LoVo (cell line): ENCODE measurements at regions not wholly inside any gene's neighbourhood (a gene's known extent, or its start where the extent isn't known, plus 50 kb on each side); places are given as distances from the start of the nearest gene placed in this dataset.

Experiments
- DNase-seq: peaks from one replicate; pipeline ENCODE4 v3.0.0-alpha.2; 2016; ENCODE audit warnings: low spot score

GRCh38 chr3:159818399-159818798, 170.2 kb upstream of the IL12A start:
- DNase-seq = no peak

DNA sequence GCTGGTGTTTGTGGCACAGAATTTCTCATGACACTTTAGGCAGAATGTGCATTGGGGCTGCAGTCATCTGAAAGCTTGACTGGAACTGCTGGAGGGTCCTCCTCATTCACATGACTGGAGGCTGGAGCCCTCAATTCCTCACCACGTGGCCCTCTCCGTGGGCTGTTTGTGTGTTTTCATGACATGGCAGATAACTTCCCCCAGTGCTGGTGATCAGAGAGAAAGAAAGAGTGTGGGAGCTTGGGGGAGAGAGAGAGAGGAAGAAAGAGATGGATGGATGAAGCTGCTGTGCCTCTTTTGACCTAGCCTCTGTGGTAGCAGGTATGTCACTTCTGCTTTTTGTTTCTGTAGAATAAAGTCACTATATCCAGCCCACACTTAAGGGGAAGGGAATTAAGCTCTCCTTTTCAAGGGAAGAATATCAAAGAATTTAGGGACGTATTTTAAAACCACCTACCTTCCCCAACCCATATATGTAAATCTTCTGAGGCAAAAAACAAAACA, 169.6 kb upstream of the IL12A start:
- no peak for DNase-seq

DNA sequence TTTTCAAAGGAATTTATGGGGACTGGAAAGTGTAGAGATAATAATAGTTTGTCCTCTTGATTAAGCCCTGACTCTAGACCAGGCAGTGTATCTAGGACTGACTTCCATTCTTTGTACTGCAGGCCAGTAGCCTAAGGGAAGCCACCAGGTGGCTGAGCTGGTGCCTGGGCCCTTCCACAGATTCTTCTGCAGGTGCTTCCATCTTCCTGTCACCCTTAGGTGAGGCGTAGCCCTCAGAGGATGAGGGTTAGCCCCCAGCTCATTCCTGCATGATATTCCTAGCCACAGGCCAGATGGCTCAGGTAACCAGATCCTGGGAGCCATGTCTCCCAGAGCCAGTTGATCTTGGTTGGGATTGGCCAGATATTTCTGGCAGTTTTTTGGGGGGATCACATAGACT, 169.0 kb upstream of the IL12A start:
- no peak for DNase-seq

GRCh38 chr3:159821110-159821509, 167.5 kb upstream of the IL12A start:
- no peak for DNase-seq

DNA sequence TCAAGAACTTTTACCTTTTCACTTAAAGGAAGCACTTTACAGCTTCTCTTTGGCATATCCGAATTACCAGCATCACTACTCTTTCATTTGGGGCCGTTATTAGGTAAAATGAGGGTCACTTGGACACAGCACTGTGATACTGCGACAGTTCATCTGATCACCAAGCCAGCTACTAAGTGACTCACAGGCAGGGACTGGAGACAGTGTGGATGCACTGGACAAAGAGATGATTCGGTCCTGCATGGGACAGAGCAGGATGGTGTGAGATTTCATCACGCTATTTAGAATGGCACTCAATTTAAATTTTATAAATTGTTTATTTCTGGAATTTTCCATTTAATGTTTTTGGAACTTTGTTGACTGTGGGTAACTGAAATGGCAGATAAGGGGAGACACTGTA, 166.9 kb upstream of the IL12A start:
- no peak for DNase-seq

- DNase-seq = no peak
These were observed 164.9 kb upstream of the IL12A start for GRCh38 chr3:159823780-159824179.

DNA sequence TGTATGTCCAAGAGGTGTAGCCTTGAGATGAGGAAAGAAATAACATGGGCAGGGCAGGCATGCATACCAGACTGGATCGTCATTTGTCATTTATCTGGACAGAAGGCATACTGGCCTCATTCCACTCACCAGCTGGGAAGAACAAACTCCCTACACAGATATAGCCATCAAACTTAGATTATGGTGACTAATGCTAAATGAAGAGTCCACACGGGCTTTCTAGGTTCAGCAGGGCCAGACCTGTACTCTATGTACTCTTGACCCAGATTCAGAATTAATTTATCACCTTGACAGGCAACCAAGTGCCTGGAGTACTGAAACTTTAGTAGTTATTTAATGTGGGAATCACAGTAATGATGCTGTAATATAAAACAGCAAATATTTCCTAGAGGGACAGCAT, 164.3 kb upstream of the IL12A start:
- peak; percentile 92 for DNase-seq

DNA sequence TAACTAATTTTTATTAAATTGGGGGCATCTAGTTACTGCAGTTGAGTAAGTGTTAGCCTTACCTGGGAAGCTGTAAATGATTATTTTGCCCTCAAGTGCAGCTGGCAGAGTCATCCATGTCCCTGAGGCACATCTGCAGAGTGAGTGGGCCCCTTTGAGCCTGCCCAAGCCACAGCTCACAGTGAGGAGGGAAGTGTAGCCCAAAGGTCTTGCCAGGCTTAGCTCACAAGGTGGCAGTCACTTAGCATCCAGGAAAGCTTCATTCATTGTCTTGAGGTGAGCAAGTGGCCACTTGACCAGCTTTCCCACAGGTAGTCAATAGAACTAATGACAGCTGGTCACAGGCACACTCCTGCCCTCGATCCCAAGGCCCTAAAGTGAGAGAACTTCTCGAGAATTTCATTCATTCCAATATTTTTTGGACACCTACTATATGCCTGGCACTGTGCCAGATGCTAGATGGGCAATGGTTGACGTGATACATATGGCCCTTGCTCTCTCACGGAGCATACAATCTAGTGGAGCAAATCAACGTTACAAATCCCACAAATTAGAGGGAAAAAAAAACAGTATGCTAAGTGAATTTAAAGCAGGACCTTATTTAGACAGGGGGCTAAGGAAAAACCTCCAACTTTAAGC, 163.3 kb upstream of the IL12A start:
- no peak for DNase-seq

DNA sequence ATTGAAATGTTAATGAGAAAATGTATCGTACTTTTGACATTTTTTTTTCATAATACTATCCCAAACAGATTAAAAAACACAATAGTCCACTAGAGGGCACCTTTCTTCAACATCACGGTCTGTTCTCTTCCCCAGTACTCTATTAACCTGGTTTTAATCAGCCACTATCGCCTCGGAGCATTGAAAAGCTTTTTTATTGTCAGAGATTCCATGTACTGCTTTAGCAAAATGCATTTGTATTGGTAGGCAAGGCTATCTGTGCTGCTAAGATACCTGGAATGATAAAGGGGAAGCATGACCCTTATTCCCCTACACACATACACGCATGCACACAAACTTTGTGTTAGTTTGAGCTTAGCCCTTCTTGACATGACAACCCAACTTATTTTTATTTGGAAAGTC, 160.1 kb upstream of the IL12A start:
- peak; percentile 82 for DNase-seq

DNA sequence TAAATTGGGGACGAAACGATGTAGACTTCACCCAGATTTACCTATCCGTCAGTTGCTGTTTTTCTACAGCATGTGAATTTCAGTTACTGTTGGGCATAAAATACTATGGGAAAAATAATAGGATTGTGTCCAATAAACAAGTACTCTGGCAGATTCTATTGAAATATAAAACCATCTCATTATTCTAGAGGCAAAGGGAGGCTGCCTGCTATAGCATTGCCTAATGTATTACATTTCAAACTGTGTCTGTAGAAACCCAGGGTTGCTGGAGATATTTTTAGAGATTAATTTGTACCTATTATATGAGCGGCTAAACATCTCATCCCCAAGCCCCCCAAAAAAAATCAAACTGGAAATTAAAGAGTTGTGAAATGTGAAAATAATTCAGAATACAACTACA, 159.6 kb upstream of the IL12A start:
- no peak for DNase-seq

DNA sequence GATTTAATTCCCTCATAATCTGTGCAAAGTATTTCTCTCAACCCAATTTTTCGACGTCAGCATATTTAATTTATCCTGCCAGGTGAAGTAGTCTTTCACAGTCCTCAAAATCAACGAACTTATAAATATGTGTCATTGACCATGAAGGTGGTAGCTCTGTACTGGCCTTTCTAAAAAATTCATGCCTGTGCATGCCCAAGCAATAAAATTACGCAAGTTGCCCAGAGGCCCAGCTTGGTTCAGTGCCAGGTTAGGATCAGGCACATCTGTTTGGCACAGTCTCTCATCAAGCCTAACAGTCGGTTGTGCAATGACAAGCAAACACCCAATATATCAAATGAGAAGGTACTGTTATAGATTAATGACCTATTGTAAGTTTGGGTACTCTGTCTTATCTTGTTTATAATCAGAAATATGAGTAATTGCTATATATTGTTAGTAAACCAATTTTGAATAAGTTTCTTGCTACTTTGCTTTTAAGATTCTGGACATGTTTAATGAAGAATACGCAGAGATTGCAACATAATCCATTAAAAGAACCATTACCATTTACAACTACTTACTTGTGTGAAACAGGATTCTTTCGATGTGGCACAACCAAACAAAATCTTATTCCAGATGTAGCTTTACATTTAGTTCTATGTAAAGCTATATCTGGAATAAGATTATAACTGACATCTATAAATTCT, 159.0 kb upstream of the IL12A start:
- peak; percentile 96 for DNase-seq

GRCh38 chr3:159830523-159831154, 158.0 kb upstream of the IL12A start:
- no peak for DNase-seq

- no peak for DNase-seq
These were observed 157.2 kb upstream of the IL12A start for GRCh38 chr3:159831466-159831865.

GRCh38 chr3:159832024-159832423, 156.6 kb upstream of the IL12A start:
- DNase-seq = no peak

DNA sequence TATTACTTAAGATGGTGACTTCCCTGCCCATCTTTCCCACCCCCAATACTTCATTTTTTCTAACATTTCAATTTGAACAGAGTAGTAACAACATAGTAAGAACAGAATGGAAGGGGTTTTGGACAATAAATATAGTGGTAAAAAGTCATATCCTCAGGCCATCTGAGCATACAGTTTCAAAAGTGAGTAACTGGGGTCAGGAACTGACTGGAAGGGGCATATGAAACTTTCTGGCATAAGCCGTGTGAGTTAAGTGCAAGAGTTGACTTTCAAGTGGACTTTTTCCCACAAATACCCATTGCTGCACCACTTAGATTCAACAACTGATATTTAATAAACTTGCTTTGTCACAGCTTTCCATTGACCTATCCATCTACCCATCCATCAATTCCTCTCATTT, 153.5 kb upstream of the IL12A start:
- no peak for DNase-seq

DNA sequence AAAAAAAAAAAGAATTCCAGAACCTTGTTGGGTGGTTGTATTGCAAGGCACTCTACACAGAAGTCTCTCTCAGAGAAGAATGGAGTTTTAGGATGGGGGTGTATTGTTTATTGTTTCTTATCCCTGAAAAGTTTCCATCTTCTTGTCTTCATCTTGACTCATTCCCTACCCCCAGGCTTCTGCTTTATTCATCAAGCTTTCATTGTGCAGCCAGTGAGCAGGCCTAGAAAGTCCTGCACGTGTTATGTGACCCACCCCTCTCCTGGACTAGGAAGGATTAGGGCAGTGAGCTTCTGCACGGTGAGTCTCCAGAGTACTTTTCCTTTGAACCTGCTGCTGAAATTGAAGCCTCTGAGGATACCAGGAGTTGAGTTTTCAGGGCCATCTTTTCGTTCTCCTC, 150.9 kb upstream of the IL12A start:
- DNase-seq = no peak

GRCh38 chr3:159838938-159839337, 149.7 kb upstream of the IL12A start:
- DNase-seq = no peak

GRCh38 chr3:159839561-159840379, 148.9 kb upstream of the IL12A start, which contains the start of gene SCHIP1:
Gene SCHIP1, plus strand, starts transcription at chr3:159839861.
- DNase-seq = no peak

DNA sequence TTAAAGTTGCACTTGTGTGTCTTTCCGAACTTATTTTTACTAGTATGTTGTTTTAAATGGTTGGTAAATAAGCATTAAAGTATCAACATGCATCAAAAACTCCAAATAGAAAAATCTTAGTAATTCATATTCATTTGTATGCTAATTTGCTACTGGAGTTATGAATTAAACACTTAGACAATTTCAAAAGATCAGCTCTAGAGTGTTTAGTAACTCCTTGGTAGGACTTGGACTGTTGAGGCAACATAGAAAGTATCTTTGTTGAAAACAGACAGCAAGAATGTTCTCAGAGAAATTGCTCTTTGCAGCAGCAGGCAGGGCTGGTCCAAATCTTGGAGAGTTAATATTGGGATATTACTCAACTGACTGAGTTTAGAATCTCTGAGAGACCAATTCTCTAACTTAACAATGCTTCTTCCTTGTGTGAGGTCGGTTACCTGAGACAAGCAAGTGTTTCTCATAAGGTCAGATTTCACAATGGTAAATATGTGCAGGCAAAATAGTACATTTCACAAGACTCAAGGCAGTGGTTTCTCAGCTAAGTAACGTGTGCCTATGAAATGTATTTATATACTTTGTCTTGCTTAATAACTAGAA, 147.8 kb upstream of the IL12A start:
- DNase-seq = no peak

- DNase-seq = no peak
These were observed 146.9 kb upstream of the IL12A start for GRCh38 chr3:159841766-159842165.

DNA sequence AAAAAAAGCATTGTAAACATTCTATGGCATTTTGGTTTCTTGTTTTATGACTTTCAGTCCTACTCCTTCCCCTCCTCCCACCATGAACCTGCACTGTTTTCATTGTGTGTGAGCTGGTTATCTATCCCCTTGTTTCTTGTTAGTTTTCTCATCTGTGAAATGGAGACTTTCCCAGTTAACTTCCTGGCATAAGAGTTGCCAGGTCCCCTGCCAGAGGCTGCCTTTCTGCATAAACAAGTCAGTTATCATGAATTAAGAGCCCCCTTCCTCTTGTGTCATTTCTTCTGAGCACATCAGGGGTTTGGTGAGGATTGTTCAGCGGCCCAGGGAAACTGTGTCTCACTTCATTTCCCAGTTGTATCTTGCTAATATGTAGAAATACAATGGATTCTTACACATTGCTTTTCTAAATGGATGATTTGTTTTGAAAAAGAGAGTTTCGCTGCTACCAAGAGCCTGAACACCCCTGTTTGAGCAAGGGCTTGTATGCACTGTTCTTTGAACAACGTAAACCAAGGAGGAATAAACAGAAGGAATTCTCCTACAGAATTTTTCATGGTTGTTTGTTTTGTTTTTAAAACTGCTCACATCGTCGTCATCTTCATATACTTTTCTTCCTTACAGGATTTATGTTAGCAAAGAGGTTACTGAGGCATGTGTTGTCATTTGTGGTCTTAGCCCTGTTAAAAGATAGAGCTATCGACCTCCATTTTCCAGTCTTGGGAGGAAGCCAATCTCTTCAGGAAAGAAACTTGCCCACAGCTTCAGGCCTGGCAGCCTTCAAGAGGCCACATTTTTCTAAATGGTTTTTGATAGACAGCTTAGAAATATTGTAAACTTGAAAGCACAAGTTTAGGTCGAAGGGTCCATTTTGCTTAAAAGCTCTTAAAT, 144.6 kb upstream of the IL12A start:
- DNase-seq = no peak
